Mucosa of descending colon (tissue), 3 donors: ENCODE measurements at regions not wholly inside any gene's neighbourhood (a gene's known extent, or its start where the extent isn't known, plus 50 kb on each side); places are given as distances from the start of the nearest gene placed in this dataset.
A peak's percentile ranks its signal among the peaks of the same experiment; 100 is the strongest.

ENCODE experiments used
- ATAC-seq: fragments of 200-7000 bp; cut with Tn5 transposase; one replicate; pipeline ENCODE4 v1.9.1; 2020; ENCODE audit warnings: mild to moderate bottlenecking, moderate library complexity
- DNase-seq, 3 donors: peaks; one replicate each; pipeline ENCODE4 v3.0.0-alpha.2; 2020
- H3K36me3 ChIP-seq: fragments of 200-600 bp; one replicate; pipeline ENCODE4 v1.8.0; 2021; ENCODE audit warnings: low read depth, mild to moderate bottlenecking
- H3K4me1 ChIP-seq: fragments of 200-600 bp; one replicate; pipeline ENCODE4 v1.8.0; 2021; ENCODE audit warnings: low read depth, mild to moderate bottlenecking
- H3K4me3 ChIP-seq: fragments of 200-600 bp; one replicate; pipeline ENCODE4 v1.8.0; 2021; ENCODE audit warnings: mild to moderate bottlenecking
- H3K9me3 ChIP-seq: fragments of 200-600 bp; one replicate; pipeline ENCODE4 v1.8.0; 2021; ENCODE audit warnings: mild to moderate bottlenecking
- intact Hi-C, 2 donors: fragments of 100-400 bp; cut with DNase I in 1 of 2; cut with micrococcal nuclease in 1 of 2; formaldehyde crosslinking; loops; one replicate each; pipeline versions ENCODE4 v1.11.0 to v1.11.1; 2022; cut with DNase I, micrococcal nuclease
- TF ChIP-seq, protein P1 (sequence below): fragments of 200-600 bp; IDR thresholded peaks from one replicate; pipeline ENCODE4 v1.8.0; 2022; ENCODE audit warnings: antibody characterized with exemption, mild to moderate bottlenecking
- donor health status: DM: no; HTN: no; CAD: no; lungs with moderate emphysema.
- donor health status: DM: no; HTN: no; CAD: no.
- donor health status: DM: no; HTN: yes; CAD: no.

DNA sequence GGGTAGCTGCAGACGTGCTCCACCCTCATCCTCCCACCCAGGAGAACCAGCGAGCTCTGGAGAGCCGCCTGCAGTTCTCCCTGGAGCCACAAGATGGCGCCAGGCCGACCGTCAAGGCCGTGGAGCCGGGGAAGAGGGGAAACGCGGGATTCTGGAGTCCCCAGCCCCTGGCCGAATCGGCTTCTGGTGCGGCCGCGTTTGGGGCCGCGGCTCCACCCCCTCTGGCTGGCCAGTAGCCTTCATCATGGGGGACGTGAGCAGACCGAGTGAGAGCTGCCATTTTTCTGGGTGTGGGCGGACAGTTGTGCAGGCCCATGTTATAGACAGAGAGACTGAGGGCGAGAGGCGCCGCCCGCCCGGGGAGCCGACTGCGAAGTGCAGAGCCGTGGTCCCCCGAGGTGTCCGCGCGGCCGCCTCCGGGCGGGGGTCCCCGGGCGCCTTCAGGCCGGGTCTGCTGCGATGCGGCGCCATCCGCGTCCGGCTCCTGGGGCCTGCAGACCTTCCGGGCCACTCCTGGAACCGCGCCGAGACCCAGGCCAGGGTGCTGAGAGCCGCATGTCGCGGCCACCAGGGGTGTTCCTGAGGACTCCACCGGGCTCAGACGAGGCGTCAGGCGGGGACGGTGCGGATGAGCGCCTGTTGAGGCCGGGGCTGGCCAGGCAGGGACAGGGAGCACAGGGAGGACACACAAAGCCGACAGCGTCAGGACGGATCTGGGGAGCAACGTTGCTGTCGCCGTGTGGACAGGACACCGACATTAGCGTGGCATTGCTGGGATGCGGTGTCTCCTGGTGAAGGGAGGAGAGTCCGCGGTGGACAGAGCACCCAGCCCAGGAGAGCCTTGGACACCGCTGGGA, 418.2 kb upstream of the HS6ST1 start:
- TF ChIP-seq, protein P1, sequence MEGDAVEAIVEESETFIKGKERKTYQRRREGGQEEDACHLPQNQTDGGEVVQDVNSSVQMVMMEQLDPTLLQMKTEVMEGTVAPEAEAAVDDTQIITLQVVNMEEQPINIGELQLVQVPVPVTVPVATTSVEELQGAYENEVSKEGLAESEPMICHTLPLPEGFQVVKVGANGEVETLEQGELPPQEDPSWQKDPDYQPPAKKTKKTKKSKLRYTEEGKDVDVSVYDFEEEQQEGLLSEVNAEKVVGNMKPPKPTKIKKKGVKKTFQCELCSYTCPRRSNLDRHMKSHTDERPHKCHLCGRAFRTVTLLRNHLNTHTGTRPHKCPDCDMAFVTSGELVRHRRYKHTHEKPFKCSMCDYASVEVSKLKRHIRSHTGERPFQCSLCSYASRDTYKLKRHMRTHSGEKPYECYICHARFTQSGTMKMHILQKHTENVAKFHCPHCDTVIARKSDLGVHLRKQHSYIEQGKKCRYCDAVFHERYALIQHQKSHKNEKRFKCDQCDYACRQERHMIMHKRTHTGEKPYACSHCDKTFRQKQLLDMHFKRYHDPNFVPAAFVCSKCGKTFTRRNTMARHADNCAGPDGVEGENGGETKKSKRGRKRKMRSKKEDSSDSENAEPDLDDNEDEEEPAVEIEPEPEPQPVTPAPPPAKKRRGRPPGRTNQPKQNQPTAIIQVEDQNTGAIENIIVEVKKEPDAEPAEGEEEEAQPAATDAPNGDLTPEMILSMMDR: peak; percentile 99
- intact Hi-C loops: no loop called here
- Histone ChIP-seq H3K36me3 (no peaks in the 10 kb centered on the region), H3K4me1 (peaks cover 8% of the 10 kb centered on the region), H3K4me3 (no peak overlapping the region), H3K9me3 (no peaks in the 10 kb centered on the region)
- DNase-seq: peak; percentile 69 to 76 (median 75)
- ATAC-seq: peak; percentile 77

DNA sequence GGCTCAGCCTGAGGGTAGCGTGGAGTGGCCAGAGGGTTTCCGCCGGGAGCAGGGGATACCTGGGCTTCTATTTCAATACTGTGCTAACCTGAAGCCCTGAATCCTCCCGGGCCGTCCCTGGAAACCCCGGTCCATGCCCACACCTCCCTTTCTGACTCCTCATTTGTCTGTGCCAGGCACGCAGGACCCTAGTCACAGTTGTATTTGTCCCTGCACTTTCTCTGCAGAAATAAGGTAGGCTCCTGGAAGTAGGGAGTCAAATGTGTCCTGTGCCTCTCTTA, 418.8 kb upstream of the HS6ST1 start:
- Histone ChIP-seq H3K36me3 (no peaks in the 10 kb centered on the region), H3K4me3 (no peak overlapping the region), H3K9me3 (no peaks in the 10 kb centered on the region), H3K4me1 (peaks cover 8% of the 10 kb centered on the region)
- intact Hi-C loops: no loop called here
- no peak for DNase-seq
- TF ChIP-seq, protein P1: no peak
- ATAC-seq: no peak

DNA sequence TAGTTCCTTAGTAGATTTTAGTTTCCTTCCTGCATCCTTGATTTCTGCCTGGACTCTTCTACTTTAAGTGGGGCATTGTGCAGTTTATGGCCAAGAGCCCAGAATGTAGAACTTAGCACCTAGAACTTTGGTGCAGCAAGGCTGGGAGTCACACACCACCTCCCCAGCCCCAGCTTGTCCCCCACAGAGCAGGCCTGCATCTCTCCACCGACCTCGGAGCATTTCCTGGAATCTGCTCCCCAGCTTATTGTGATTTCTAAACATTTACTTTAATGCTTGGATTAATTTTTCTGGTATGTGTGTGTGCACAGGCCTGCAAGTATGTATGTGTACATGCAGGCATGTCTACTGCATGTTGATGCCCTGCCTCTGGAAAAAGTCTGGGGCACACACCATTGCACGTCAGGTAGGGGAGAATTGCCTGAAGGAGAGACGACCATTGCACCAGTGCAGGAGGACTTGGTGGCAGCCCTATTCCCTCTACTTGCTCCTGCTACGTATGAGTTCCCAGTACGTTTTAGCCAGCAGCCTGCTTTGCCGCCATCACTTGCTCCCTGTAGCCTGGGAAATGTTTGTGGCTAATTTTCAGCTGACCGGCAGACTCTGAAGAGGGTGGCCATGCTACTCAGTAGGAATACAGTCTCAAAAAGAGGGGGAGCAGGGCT, 419.9 kb upstream of the HS6ST1 start:
- ATAC-seq (no peak), DNase-seq (no peak)
- Histone ChIP-seq H3K36me3 (no peaks in the 10 kb centered on the region), H3K4me1 (peaks cover 8% of the 10 kb centered on the region), H3K9me3 (no peaks in the 10 kb centered on the region), H3K4me3 (no peak overlapping the region)
- TF ChIP-seq, protein P1: no peak
- intact Hi-C loops: no loop called here

DNA sequence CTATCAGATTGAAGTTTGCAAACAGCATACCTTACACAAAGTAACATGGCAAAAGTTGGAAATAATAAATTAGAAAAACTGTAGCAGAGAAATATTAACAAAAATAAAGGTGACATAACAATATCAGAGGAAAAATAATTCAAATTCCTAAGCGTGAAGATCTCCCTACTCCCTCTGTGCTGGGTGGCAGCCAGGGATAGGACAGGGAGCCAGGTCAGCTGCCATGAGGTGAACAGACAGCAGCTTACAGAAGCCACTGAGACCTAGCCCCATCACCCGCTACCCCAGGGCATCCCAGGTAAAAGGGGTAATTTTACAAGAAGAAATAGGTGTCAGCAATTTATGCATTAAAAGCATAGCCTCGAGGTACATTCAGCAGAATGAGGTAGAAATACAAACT, 423.8 kb upstream of the HS6ST1 start:
- Histone ChIP-seq H3K9me3 (no peaks in the 10 kb centered on the region), H3K36me3 (no peaks in the 10 kb centered on the region), H3K4me3 (no peak overlapping the region), H3K4me1 (no peaks in the 10 kb centered on the region)
- TF ChIP-seq, protein P1: no peak
- no peak for ATAC-seq
- DNase-seq: no peak
- intact Hi-C loops: no loop called here

DNA sequence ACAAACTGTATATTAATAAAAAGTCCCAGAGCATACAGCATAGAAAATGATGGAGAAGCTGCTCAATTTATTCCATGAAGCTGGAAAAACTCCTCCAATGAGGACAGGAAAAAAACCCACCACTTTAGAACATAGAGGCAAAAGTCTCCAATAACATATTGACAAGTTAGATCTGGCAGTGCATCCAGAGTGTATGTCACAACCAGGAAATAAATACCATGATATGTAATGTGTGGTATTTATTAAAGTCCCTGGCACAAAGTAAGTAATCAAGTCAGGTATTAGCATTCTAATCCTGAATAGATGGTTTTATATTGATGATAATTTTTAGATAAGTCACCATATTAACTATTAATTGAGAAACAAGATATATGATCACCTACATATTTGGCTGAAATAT, 427.3 kb upstream of the HS6ST1 start:
- no peak for DNase-seq
- intact Hi-C loops: no loop called here
- TF ChIP-seq, protein P1: no peak
- Histone ChIP-seq H3K36me3 (no peaks in the 10 kb centered on the region), H3K4me1 (no peaks in the 10 kb centered on the region), H3K9me3 (no peaks in the 10 kb centered on the region), H3K4me3 (no peak overlapping the region)
- ATAC-seq: no peak
